B cell (primary cell): ENCODE measurements at regions not wholly inside any gene's neighbourhood (a gene's known extent, or its start where the extent isn't known, plus 50 kb on each side); places are given as distances from the start of the nearest gene placed in this dataset.

Source experiments
- ATAC-seq: fragments of 200-7000 bp; cut with Tn5 transposase; one replicate; pipeline ENCODE4 v1.10.0; 2021; ENCODE audit warnings: low read depth, mild to moderate bottlenecking, moderate number of reproducible peaks, moderate library complexity
- CTCF ChIA-PET: fragments of 350-600 bp; sonication (Branson Sonifier 250); formaldehyde crosslinking; loops from one replicate; lab custom pipeline; 2021; ENCODE audit warnings: antibody characterized with exemption, inconsistent platforms; lab: Charles Lee
- POLR2A ChIA-PET: fragments of 350-600 bp; sonication (Branson Sonifier 250); formaldehyde crosslinking; loops from one replicate; lab custom pipeline; 2021; ENCODE audit warnings: antibody characterized with exemption; lab: Charles Lee
- DNase-seq: peaks from one replicate; pipeline ENCODE4 v3.0.0; 2013
- H2AFZ ChIP-seq: 2 replicates; pipeline ENCODE4 v1.6.1; 2012; ENCODE audit warnings: mild to moderate bottlenecking, low read depth, low read length; ENCODE audit not compliant: insufficient read depth, poor library complexity, severe bottlenecking
- H3K27ac ChIP-seq, 2 donors: 1 replicate in 1 of 2; 2 replicates in 1 of 2; pipeline ENCODE4 v1.5.1; 2012 to 2013; ENCODE audit warnings: low read length in 2 of 2, mild to moderate bottlenecking in 2 of 2, moderate library complexity in 1 of 2
- H3K27me3 ChIP-seq, 4 experiments: fragments of 200-600 bp in 1 of 4; sonication (generic) in 1 of 4; replicated peaks in 1 of 4; 1 replicate in 2 of 4; 2 replicates in 2 of 4; pipeline versions ENCODE4 v1.6.1 to v1.7.0; 2013 to 2016; ENCODE audit warnings: low read length in 3 of 4, mild to moderate bottlenecking in 2 of 4, mixed read lengths in 1 of 4, moderate library complexity in 1 of 4; ENCODE audit not compliant: insufficient read depth in 4 of 4, control insufficient read depth in 3 of 4; ENCODE audit errors: control extremely low read depth in 1 of 4
- H3K36me3 ChIP-seq, 2 experiments: replicated peaks in 1 of 2; 1 replicate in 1 of 2; 2 replicates in 1 of 2; pipeline versions ENCODE4 v1.6.1 to v1.7.1; 2013; ENCODE audit warnings: low read length in 1 of 2; ENCODE audit not compliant: insufficient read depth in 2 of 2, control insufficient read depth in 1 of 2; ENCODE audit errors: control extremely low read depth in 1 of 2, extremely low read depth in 1 of 2
- H3K4me1 ChIP-seq, 2 donors: fragments of 200-600 bp in 1 of 2; sonication (generic) in 1 of 2; 1 replicate in 1 of 2; 2 replicates in 1 of 2; pipeline versions ENCODE4 v1.5.1 to v1.6.1; 2013 to 2017; ENCODE audit warnings: low read length in 2 of 2; ENCODE audit not compliant: control insufficient read depth in 2 of 2, insufficient read depth in 2 of 2
- H3K4me2 ChIP-seq: replicated peaks from 2 replicates; pipeline ENCODE3; 2012; ENCODE audit warnings: mild to moderate bottlenecking, low read depth, low read length; ENCODE audit not compliant: poor library complexity, severe bottlenecking
- H3K4me3 ChIP-seq, 5 experiments: fragments of 200-600 bp in 1 of 5; sonication (generic) in 1 of 5; 1 replicate in 3 of 5; 2 replicates in 2 of 5; pipeline versions ENCODE4 v1.5.1 to v1.7.0; 2011 to 2016; ENCODE audit warnings: low read length in 4 of 5, mild to moderate bottlenecking in 4 of 5, low read depth in 2 of 5, control low read depth in 1 of 5, moderate library complexity in 1 of 5; ENCODE audit not compliant: insufficient read depth in 1 of 5; ENCODE audit errors: control extremely low read depth in 1 of 5, extremely low read depth in 1 of 5
- H3K79me2 ChIP-seq: fragments of 200-600 bp; sonication (generic); one replicate; pipeline ENCODE4 v1.6.0; 2016; ENCODE audit warnings: low read length; ENCODE audit not compliant: control insufficient read depth, insufficient read depth
- H3K9ac ChIP-seq: fragments of 200-600 bp; sonication (generic); 2 replicates; pipeline ENCODE4 v1.6.1; 2017; ENCODE audit warnings: mild to moderate bottlenecking, low read length, moderate library complexity
- H3K9me3 ChIP-seq, 3 donors: one replicate each; pipeline versions ENCODE4 v1.6.1 to v1.7.1; 2013; ENCODE audit warnings: low read length in 2 of 3; ENCODE audit not compliant: control insufficient read depth in 2 of 3, insufficient read depth in 1 of 3; ENCODE audit errors: control extremely low read depth in 1 of 3
- H4K20me1 ChIP-seq: 2 replicates; pipeline ENCODE4 v1.6.0; 2012; ENCODE audit warnings: mild to moderate bottlenecking, low read length; ENCODE audit not compliant: insufficient read depth, control insufficient read depth, poor library complexity, severe bottlenecking
- H3K27ac Mint-ChIP-seq: one replicate; pipeline ENCODE4 v1.8.0; 2021; ENCODE audit warnings: mixed read lengths
- H3K27me3 Mint-ChIP-seq: one replicate; pipeline ENCODE4 v1.8.0; 2021; ENCODE audit warnings: mixed read lengths
- H3K4me1 Mint-ChIP-seq: one replicate; pipeline ENCODE4 v1.8.0; 2021; ENCODE audit warnings: mixed read lengths
- H3K4me3 Mint-ChIP-seq: one replicate; pipeline ENCODE4 v1.8.0; 2021; ENCODE audit warnings: mixed read lengths
- H3K9me3 Mint-ChIP-seq: one replicate; pipeline ENCODE4 v1.8.0; 2022; ENCODE audit warnings: mixed read lengths; ENCODE audit not compliant: insufficient read depth
- CTCF ChIP-seq: fragments of 200-600 bp; IDR thresholded peaks from one replicate; pipeline ENCODE4 v1.8.0; 2022; ENCODE audit warnings: antibody characterized with exemption, mild to moderate bottlenecking
- EZH2 ChIP-seq: IDR thresholded peaks from 2 replicates; pipeline ENCODE4 v1.6.1; 2012; ENCODE audit warnings: borderline replicate concordance, low read depth, mild to moderate bottlenecking, moderate library complexity, low read length; ENCODE audit not compliant: insufficient read depth, poor library complexity, severe bottlenecking
- WGBS: methylation state at CpG from one replicate; pipeline ENCODE4 v1.1.5; 2013; ENCODE audit warnings: missing lambda C conversion rate; ENCODE audit not compliant: insufficient coverage; 5-methylcytosine and 5-hydroxymethylcytosine counted together
- intact Hi-C: fragments of 100-400 bp; cut with micrococcal nuclease; formaldehyde crosslinking; loops from one replicate; pipeline ENCODE4 v1.10.0; 2022

- H3K4me3 Mint-ChIP-seq = no peak overlapping the region
- H3K36me3 ChIP-seq = no peaks in the 10 kb centered on the region
- intact Hi-C loops = no loop called here
- no peak for TF ChIP-seq EZH2
- no peak for TF ChIP-seq CTCF
- no peak overlapping the region for H3K9ac ChIP-seq
- H3K9me3 ChIP-seq = no peaks in the 10 kb centered on the region
- H3K4me1 ChIP-seq = no peaks in the 10 kb centered on the region
- no peak overlapping the region for H3K27ac ChIP-seq
- H3K9me3 Mint-ChIP-seq = no peaks in the 10 kb centered on the region
- no peak for ATAC-seq
- DNase-seq = no peak
- no peak overlapping the region for H3K4me2 ChIP-seq
- no peaks in the 10 kb centered on the region for H4K20me1 ChIP-seq
- no CpG with 5 or more reads among the region's 1 CpG for WGBS
- no peaks in the 10 kb centered on the region for H3K27me3 Mint-ChIP-seq
- H3K4me3 ChIP-seq = no peak overlapping the region
- no peaks in the 10 kb centered on the region for H3K79me2 ChIP-seq
- ChIA-PET POLR2A (no interaction called here), CTCF (no interaction called here)
- H2AFZ ChIP-seq = no peak overlapping the region
- H3K4me1 Mint-ChIP-seq = no peaks in the 10 kb centered on the region
- no peaks in the 10 kb centered on the region for H3K27me3 ChIP-seq
- no peak overlapping the region for H3K27ac Mint-ChIP-seq
These were observed 117.7 kb upstream of the SLC44A3 start for GRCh38 chr1:94702442-94702815.

GRCh38 chr1:94701796-94702441 lies 118.2 kb upstream of the SLC44A3 start:
- no peak overlapping the region for H3K4me2 ChIP-seq
- Mint-ChIP-seq H3K4me1 (no peaks in the 10 kb centered on the region), H3K4me3 (no peak overlapping the region), H3K9me3 (no peaks in the 10 kb centered on the region), H3K27me3 (no peaks in the 10 kb centered on the region), H3K27ac (no peak overlapping the region)
- ChIA-PET POLR2A (no interaction called here), CTCF (no interaction called here)
- WGBS = 36% methylated on average over 2 of the region's 2 CpGs
- H3K27ac ChIP-seq = no peak overlapping the region
- no peak for DNase-seq
- H3K9me3 ChIP-seq = no peaks in the 10 kb centered on the region
- no peak overlapping the region for H3K9ac ChIP-seq
- no peak overlapping the region for H3K4me3 ChIP-seq
- H3K4me1 ChIP-seq = no peaks in the 10 kb centered on the region
- intact Hi-C loops = no loop called here
- TF ChIP-seq EZH2 = no peak
- no peak overlapping the region for H2AFZ ChIP-seq
- H3K27me3 ChIP-seq = no peaks in the 10 kb centered on the region
- ATAC-seq = no peak
- no peaks in the 10 kb centered on the region for H3K79me2 ChIP-seq
- H3K36me3 ChIP-seq = no peaks in the 10 kb centered on the region
- no peaks in the 10 kb centered on the region for H4K20me1 ChIP-seq
